Vagina (tissue), 2 donors: ENCODE measurements at regions not wholly inside any gene's neighbourhood (a gene's known extent, or its start where the extent isn't known, plus 50 kb on each side); places are given as distances from the start of the nearest gene placed in this dataset.
"Not testable (repeated sequence)": the region's sequence is repeated elsewhere in the genome, so short reads cannot be mapped to it uniquely, and the experiment has no call there.

Source experiments
- POLR2A ChIP-seq, 2 donors: fragments of 450-650 bp; IDR thresholded peaks; one replicate each; pipeline ENCODE4 v1.6.1; 2017; ENCODE audit warnings: antibody characterized with exemption in 2 of 2, mild to moderate bottlenecking in 2 of 2, moderate library complexity in 2 of 2
- TF ChIP-seq, protein P1 (sequence below), 3 experiments: fragments of 450-650 bp in 2 of 3; fragments of 200-600 bp in 1 of 3; sonication (generic) in 1 of 3; IDR thresholded peaks; one replicate each; pipeline ENCODE4 v1.5.1; 2017 to 2019; ENCODE audit warnings: antibody characterized with exemption in 3 of 3, mild to moderate bottlenecking in 2 of 3, moderate library complexity in 2 of 3

DNA sequence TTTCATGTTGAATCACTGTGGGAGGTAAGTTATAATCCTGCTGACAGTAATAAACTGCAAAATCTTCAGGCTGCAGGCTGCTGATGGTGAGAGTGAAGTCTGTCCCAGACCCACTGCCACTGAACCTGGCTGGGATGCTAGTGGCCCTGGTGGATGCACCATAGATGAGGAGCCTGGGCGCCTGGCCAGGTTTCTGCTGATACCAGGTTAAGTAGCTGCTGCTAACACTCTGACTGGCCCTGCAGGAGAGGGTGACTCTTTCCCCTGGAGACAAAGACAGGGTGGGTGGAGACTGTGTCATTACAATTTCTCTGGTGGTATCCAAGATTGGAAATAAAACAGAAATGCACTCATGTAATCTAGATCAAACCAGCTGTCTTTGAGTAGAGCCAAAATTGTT is 287.0 kb downstream of the RPIA start:
- TF ChIP-seq, protein P1, sequence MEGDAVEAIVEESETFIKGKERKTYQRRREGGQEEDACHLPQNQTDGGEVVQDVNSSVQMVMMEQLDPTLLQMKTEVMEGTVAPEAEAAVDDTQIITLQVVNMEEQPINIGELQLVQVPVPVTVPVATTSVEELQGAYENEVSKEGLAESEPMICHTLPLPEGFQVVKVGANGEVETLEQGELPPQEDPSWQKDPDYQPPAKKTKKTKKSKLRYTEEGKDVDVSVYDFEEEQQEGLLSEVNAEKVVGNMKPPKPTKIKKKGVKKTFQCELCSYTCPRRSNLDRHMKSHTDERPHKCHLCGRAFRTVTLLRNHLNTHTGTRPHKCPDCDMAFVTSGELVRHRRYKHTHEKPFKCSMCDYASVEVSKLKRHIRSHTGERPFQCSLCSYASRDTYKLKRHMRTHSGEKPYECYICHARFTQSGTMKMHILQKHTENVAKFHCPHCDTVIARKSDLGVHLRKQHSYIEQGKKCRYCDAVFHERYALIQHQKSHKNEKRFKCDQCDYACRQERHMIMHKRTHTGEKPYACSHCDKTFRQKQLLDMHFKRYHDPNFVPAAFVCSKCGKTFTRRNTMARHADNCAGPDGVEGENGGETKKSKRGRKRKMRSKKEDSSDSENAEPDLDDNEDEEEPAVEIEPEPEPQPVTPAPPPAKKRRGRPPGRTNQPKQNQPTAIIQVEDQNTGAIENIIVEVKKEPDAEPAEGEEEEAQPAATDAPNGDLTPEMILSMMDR (IDR thresholded peaks at IDR 0.05): not testable (repeated sequence)
- TF ChIP-seq POLR2A (IDR thresholded peaks at IDR 0.05): not testable (repeated sequence)
